ENCODE measurements at regions not wholly inside any gene's neighbourhood (a gene's known extent, or its start where the extent isn't known, plus 50 kb on each side); places are given as distances from the start of the nearest gene placed in this dataset.
"Not testable (repeated sequence)": the region's sequence is repeated elsewhere in the genome, so short reads cannot be mapped to it uniquely, and the experiment has no call there.

DNA sequence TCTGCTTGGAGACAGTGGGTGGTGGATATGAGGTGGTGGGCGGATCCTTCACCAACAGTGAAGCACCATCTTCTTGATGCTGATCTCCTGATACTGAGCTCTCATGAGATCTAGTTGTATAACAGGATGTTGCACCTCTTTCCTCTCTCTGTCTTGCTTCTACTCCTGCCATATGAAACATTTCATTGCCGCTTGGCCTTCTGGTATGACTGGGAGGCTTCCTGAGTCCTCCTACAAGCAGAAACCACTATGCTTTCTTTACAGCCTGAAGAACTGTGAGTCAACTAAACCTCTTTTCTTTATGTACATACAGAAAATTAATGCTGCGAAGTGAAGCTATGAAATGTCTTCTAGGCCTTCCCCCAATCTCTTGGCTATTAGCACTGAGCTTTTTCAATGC, 130.6 kb upstream of the ZNF519 start:
- H2BK15ac ChIP-seq (ENCODE audit: low read length); CTCF ChIA-PET (ENCODE audit: partially characterized antibody): not testable (repeated sequence)
- WGBS, 2 experiments (ENCODE audit: extremely low coverage in 1 of 2, insufficient coverage in 1 of 2, insufficient read length in 1 of 2, insufficient replicate concordance in 2 of 2, low coverage in 1 of 2, low lambda C conversion rate in 2 of 2, missing lambda C conversion rate in 1 of 2) = 63% methylated on average over 3 of the region's 3 CpGs; no CpG with 5 or more reads in 1 of the 2 experiments

DNA sequence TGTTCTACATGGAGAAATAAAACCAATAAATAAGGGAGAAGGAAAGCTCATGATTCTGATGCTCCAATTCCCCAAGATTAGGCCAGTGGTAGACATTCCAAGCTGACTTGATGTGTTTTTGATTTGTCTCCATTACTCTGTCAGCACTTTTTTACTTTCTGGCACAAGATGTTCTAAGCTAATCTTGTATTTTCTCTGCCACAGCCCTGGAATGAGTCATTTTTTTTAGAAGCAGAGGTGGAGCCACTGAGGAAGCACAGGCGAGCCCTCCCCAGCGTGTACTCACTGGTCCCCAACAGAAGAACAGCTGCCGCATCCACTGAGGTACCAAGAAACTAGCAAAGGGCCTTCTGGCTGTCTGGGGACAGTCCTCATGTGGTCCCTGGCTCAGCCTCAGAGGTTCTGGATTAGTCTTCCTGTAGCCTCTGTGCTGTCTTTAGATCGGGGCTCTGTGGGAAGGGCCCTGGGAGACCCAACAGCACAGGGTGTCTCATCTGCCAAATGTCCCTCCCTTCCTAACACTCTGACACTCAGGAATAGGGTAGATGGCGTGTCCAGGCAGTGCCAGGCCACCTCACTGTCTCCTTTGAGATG, 117.9 kb upstream of the ZNF519 start:
- whole genome bisulfite sequencing, 2 experiments (ENCODE audit: extremely low coverage in 1 of 2, insufficient coverage in 1 of 2, insufficient read length in 1 of 2, insufficient replicate concordance in 2 of 2, low coverage in 1 of 2, low lambda C conversion rate in 2 of 2, missing lambda C conversion rate in 1 of 2) = 61% methylated on average over 5 of the region's 5 CpGs; no CpG with 5 or more reads in 1 of the 2 experiments
- H2BK120ac ChIP-seq (replicated peaks; ENCODE audit: low read depth, low read length); H3K14ac ChIP-seq (ENCODE audit: insufficient read length); H3K18ac ChIP-seq (ENCODE audit: extremely low read depth, low read length); H2BK5ac ChIP-seq (ENCODE audit: low read depth, low read length); H2BK20ac ChIP-seq (ENCODE audit: low read length); H3K4ac ChIP-seq (replicated peaks; ENCODE audit: insufficient read length, low read depth, low read length); H3K23me2 ChIP-seq (ENCODE audit: low read depth, low read length); H4K8ac ChIP-seq (ENCODE audit: extremely low read depth, insufficient read depth, low read length); H3K36me3 ChIP-seq (ENCODE audit: control insufficient read depth in 2 of 4, insufficient read depth in 4 of 4, low read length in 3 of 4); H3K79me1 ChIP-seq (ENCODE audit: low read depth, low read length); H3K79me2 ChIP-seq (ENCODE audit: control insufficient read depth in 1 of 2, insufficient read depth in 2 of 2, low read length in 2 of 2); H2AK5ac ChIP-seq (ENCODE audit: low read depth, low read length); H3K4me3 ChIP-seq (ENCODE audit: extremely low read depth in 1 of 4, insufficient read depth in 2 of 4, low read depth in 3 of 4, low read length in 4 of 4); H4K5ac ChIP-seq (ENCODE audit: insufficient read length, low read depth, low read length); H2BK15ac ChIP-seq (ENCODE audit: low read length); H3K23ac ChIP-seq (ENCODE audit: insufficient read length); H3K9ac ChIP-seq (replicated peaks in 1 of 4; ENCODE audit: extremely low read depth in 1 of 4, low read depth in 3 of 4, low read length in 3 of 4); H3K56ac ChIP-seq (replicated peaks; ENCODE audit: insufficient read length, low read depth, low read length); H3K4me2 ChIP-seq (ENCODE audit: insufficient read depth in 1 of 2, low read depth in 2 of 2, low read length in 2 of 2); H2AFZ ChIP-seq (ENCODE audit: low read length); H2BK12ac ChIP-seq (ENCODE audit: low read depth, low read length); H3K27ac ChIP-seq (ENCODE audit: low read depth, low read length); H3K27me3 ChIP-seq (replicated peaks in 1 of 4; ENCODE audit: control insufficient read depth in 3 of 4, extremely low read depth in 1 of 4, insufficient read depth in 3 of 4, low read length in 3 of 4); H3K4me1 ChIP-seq (replicated peaks in 1 of 4; ENCODE audit: control insufficient read depth in 3 of 4, insufficient read depth in 4 of 4, low read length in 3 of 4); POLR2A ChIA-PET (ENCODE audit: partially characterized antibody); FAIRE-seq; H4K91ac ChIP-seq (replicated peaks; ENCODE audit: insufficient read length, low read length); H4K20me1 ChIP-seq (replicated peaks in 1 of 2; ENCODE audit: control insufficient read depth in 1 of 2, insufficient read depth in 2 of 2, low read length in 2 of 2); DNase-seq (ENCODE audit: low read depth in 1 of 2, low spot score in 2 of 2); CTCF ChIA-PET (ENCODE audit: partially characterized antibody): not testable (repeated sequence)
- H3K9me3 ChIP-seq (ENCODE audit: insufficient read depth in 2 of 2, low read depth in 1 of 2, low read length in 1 of 2) = peaks cover 18 to 58% of the 10 kb centered on the region in 2 experiments; a peak in 3 of 4 replicates

More for the DNA sequence above, 130.6 kb upstream of the ZNF519 start:
- peaks cover 41 to 77% of the 10 kb centered on the region in 2 experiments for H3K9me3 ChIP-seq (ENCODE audit: insufficient read depth in 2 of 2, low read depth in 1 of 2, low read length in 1 of 2)
- H4K5ac ChIP-seq (ENCODE audit: insufficient read length, low read depth, low read length); H2BK5ac ChIP-seq (ENCODE audit: low read depth, low read length); H4K8ac ChIP-seq (ENCODE audit: extremely low read depth, insufficient read depth, low read length); H3K23me2 ChIP-seq (ENCODE audit: low read depth, low read length); H3K4me3 ChIP-seq (ENCODE audit: extremely low read depth in 1 of 4, insufficient read depth in 2 of 4, low read depth in 3 of 4, low read length in 4 of 4); H3K9ac ChIP-seq (replicated peaks in 1 of 4; ENCODE audit: extremely low read depth in 1 of 4, low read depth in 3 of 4, low read length in 3 of 4); H3K18ac ChIP-seq (ENCODE audit: extremely low read depth, low read length); H3K23ac ChIP-seq (ENCODE audit: insufficient read length); H2AK5ac ChIP-seq (ENCODE audit: low read depth, low read length); H3K4ac ChIP-seq (replicated peaks; ENCODE audit: insufficient read length, low read depth, low read length); H2BK20ac ChIP-seq (ENCODE audit: low read length); H4K91ac ChIP-seq (replicated peaks; ENCODE audit: insufficient read length, low read length); H4K20me1 ChIP-seq (replicated peaks in 1 of 2; ENCODE audit: control insufficient read depth in 1 of 2, insufficient read depth in 2 of 2, low read length in 2 of 2); H2BK12ac ChIP-seq (ENCODE audit: low read depth, low read length); POLR2A ChIA-PET (ENCODE audit: partially characterized antibody); H3K56ac ChIP-seq (replicated peaks; ENCODE audit: insufficient read length, low read depth, low read length); H3K4me1 ChIP-seq (replicated peaks in 1 of 4; ENCODE audit: control insufficient read depth in 3 of 4, insufficient read depth in 4 of 4, low read length in 3 of 4); H2BK120ac ChIP-seq (replicated peaks; ENCODE audit: low read depth, low read length); H3K79me2 ChIP-seq (ENCODE audit: control insufficient read depth in 1 of 2, insufficient read depth in 2 of 2, low read length in 2 of 2); FAIRE-seq; DNase-seq (ENCODE audit: low read depth in 1 of 2, low spot score in 2 of 2); H3K27ac ChIP-seq (ENCODE audit: low read depth, low read length); H3K79me1 ChIP-seq (ENCODE audit: low read depth, low read length); H3K4me2 ChIP-seq (ENCODE audit: insufficient read depth in 1 of 2, low read depth in 2 of 2, low read length in 2 of 2); H3K36me3 ChIP-seq (ENCODE audit: control insufficient read depth in 2 of 4, insufficient read depth in 4 of 4, low read length in 3 of 4); H3K27me3 ChIP-seq (replicated peaks in 1 of 4; ENCODE audit: control insufficient read depth in 3 of 4, extremely low read depth in 1 of 4, insufficient read depth in 3 of 4, low read length in 3 of 4); H2AFZ ChIP-seq (ENCODE audit: low read length); H3K14ac ChIP-seq (ENCODE audit: insufficient read length): not testable (repeated sequence)

All from H1 (cell line).